ENCODE measurements at regions not wholly inside any gene's neighbourhood (a gene's known extent, or its start where the extent isn't known, plus 50 kb on each side); places are given as distances from the start of the nearest gene placed in this dataset.

- no peak for DNase-seq
- 85 to 86% methylated on average over 25 of the region's 25 CpGs for WGBS, 2 donors
- ATAC-seq, result no peak
- intact Hi-C loops (cut with DNase I), result no loop called here
- Histone ChIP-seq H3K4me1 (no peaks in the 10 kb centered on the region), H3K4me3 (no peak overlapping the region), H3K27me3 (peaks cover 0 to 4% (median 0%) of the 10 kb centered on the region in 7 donors), H3K9me3 (peaks cover 0 to 11% (median 0%) of the 10 kb centered on the region in 11 donors), H3K36me3 (no peaks in the 10 kb centered on the region), H3K27ac (no peak overlapping the region)
- no peak for TF ChIP-seq CTCF (IDR thresholded peaks at IDR 0.05)
These were observed 60.1 kb upstream of the SDK1 start for GRCh38 chr7:3240826-3241430.

GRCh38 chr7:3241686-3242258 lies 59.3 kb upstream of the SDK1 start:
- DNase-seq, result no peak
- Histone ChIP-seq H3K4me1 (no peaks in the 10 kb centered on the region), H3K36me3 (no peaks in the 10 kb centered on the region), H3K9me3 (peaks cover 0 to 7% (median 1%) of the 10 kb centered on the region in 11 donors), H3K27ac (no peak overlapping the region), H3K27me3 (peaks cover 0 to 4% (median 0%) of the 10 kb centered on the region in 7 donors), H3K4me3 (no peak overlapping the region)
- ATAC-seq, result no peak
- intact Hi-C loops (cut with DNase I), result no loop called here
- WGBS, 2 donors, result 77 to 90% methylated on average over 6 of the region's 6 CpGs
- TF ChIP-seq CTCF (IDR thresholded peaks at IDR 0.05), result no peak

GRCh38 chr7:3242398-3242972 lies 58.6 kb upstream of the SDK1 start:
- H3K9me3 ChIP-seq, result peaks cover 0 to 10% (median 0%) of the 10 kb centered on the region in 11 donors
- no peak overlapping the region for H3K4me3 ChIP-seq
- DNase-seq (no peak), ATAC-seq (no peak)
- no peak for TF ChIP-seq CTCF (IDR thresholded peaks at IDR 0.05)
- peaks cover 0 to 3% (median 0%) of the 10 kb centered on the region in 7 donors for H3K27me3 ChIP-seq
- 78 to 80% methylated on average over 2 of the region's 2 CpGs for WGBS, 2 donors
- H3K27ac ChIP-seq, result no peak overlapping the region
- intact Hi-C loops (cut with DNase I), result no loop called here
- H3K4me1 ChIP-seq, result no peaks in the 10 kb centered on the region
- H3K36me3 ChIP-seq, result no peaks in the 10 kb centered on the region

- Histone ChIP-seq H3K4me1 (no peaks in the 10 kb centered on the region), H3K4me3 (no peak overlapping the region), H3K36me3 (no peaks in the 10 kb centered on the region), H3K27me3 (no peaks in the 10 kb centered on the region), H3K27ac (no peak overlapping the region), H3K9me3 (peaks cover 0 to 10% (median 0%) of the 10 kb centered on the region in 11 donors)
- intact Hi-C loops (cut with DNase I), result no loop called here
- 71 to 77% methylated on average over 5 of the region's 5 CpGs for WGBS, 2 donors
- DNase-seq (no peak), ATAC-seq (peak in 1 of 8 donors; percentile 29)
- no peak for TF ChIP-seq CTCF (IDR thresholded peaks at IDR 0.05)
These were observed 57.8 kb upstream of the SDK1 start for GRCh38 chr7:3243256-3243655.
